ENCODE measurements at regions not wholly inside any gene's neighbourhood (a gene's known extent, or its start where the extent isn't known, plus 50 kb on each side); places are given as distances from the start of the nearest gene placed in this dataset.

GRCh38 chr3:23676093-23676492 is 129.7 kb upstream of the UBE2E1 start:
- TF ChIP-seq, protein P1, sequence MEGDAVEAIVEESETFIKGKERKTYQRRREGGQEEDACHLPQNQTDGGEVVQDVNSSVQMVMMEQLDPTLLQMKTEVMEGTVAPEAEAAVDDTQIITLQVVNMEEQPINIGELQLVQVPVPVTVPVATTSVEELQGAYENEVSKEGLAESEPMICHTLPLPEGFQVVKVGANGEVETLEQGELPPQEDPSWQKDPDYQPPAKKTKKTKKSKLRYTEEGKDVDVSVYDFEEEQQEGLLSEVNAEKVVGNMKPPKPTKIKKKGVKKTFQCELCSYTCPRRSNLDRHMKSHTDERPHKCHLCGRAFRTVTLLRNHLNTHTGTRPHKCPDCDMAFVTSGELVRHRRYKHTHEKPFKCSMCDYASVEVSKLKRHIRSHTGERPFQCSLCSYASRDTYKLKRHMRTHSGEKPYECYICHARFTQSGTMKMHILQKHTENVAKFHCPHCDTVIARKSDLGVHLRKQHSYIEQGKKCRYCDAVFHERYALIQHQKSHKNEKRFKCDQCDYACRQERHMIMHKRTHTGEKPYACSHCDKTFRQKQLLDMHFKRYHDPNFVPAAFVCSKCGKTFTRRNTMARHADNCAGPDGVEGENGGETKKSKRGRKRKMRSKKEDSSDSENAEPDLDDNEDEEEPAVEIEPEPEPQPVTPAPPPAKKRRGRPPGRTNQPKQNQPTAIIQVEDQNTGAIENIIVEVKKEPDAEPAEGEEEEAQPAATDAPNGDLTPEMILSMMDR (IDR thresholded peaks at IDR 0.05; ENCODE audit: borderline replicate concordance, control extremely low read depth, extremely low read depth, insufficient read depth, missing control alignments) = no peak
- in situ Hi-C loops (cut with MboI; ENCODE audit: low sequenced_read_pairs, unreplicated experiment) = no loop called here
- DNase-seq (ENCODE audit: low spot score) = no peak

GRCh38 chr3:23682646-23683045 is 123.1 kb upstream of the UBE2E1 start:
- in situ Hi-C loops (cut with MboI; ENCODE audit: low sequenced_read_pairs, unreplicated experiment) = no loop called here
- TF ChIP-seq, protein P1 (IDR thresholded peaks at IDR 0.05; ENCODE audit: borderline replicate concordance, control extremely low read depth, extremely low read depth, insufficient read depth, missing control alignments) = no peak
- DNase-seq (ENCODE audit: low spot score) = no peak

GRCh38 chr3:23685541-23686258 is 120.1 kb upstream of the UBE2E1 start:
- in situ Hi-C loops (cut with MboI; ENCODE audit: low sequenced_read_pairs, unreplicated experiment) = no loop called here
- no peak for DNase-seq (ENCODE audit: low spot score)

GRCh38 chr3:23686519-23686918 is 119.2 kb upstream of the UBE2E1 start:
- in situ Hi-C loops (cut with MboI; ENCODE audit: low sequenced_read_pairs, unreplicated experiment) = no loop called here
- TF ChIP-seq, protein P1 (IDR thresholded peaks at IDR 0.05; ENCODE audit: borderline replicate concordance, control extremely low read depth, extremely low read depth, insufficient read depth, missing control alignments) = no peak
- DNase-seq (ENCODE audit: low spot score) = no peak

More at GRCh38 chr3:23685541-23686258, 120.1 kb upstream of the UBE2E1 start:
- TF ChIP-seq, protein P1 (IDR thresholded peaks at IDR 0.05; ENCODE audit: borderline replicate concordance, control extremely low read depth, extremely low read depth, insufficient read depth, missing control alignments) = no peak

DNA sequence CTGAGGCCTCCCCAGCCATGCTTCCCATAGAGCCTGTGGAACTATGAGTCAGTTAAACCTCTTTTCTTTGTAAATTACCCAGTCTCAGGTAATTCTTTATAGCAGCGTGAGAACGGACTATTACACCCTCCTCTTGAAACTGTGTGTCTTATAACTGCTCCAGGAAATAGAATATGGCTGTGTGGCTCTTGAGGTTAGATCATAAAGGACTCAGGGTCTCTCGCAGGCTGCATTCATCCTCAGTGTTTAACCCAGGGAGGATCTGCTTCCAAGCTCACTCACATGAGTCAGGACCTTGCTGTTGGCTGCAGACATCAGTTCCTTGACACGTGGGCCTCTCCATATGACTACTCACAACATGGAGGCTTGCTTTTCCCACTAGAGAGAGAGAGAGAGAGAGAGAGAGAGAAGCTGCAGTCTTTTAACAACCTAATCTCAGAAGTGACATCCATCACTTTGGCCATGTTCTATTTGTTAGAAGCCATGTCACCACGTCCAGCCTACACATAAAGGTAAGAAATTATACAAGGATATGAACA is 114.3 kb upstream of the UBE2E1 start:
- TF ChIP-seq, protein P1 (IDR thresholded peaks at IDR 0.05; ENCODE audit: borderline replicate concordance, control extremely low read depth, extremely low read depth, insufficient read depth, missing control alignments) = no peak
- in situ Hi-C loops (cut with MboI; ENCODE audit: low sequenced_read_pairs, unreplicated experiment) = no loop called here
- DNase-seq (ENCODE audit: low spot score) = no peak

GRCh38 chr3:23696842-23697241 is 108.9 kb upstream of the UBE2E1 start:
- no peak for DNase-seq (ENCODE audit: low spot score)
- in situ Hi-C loops (cut with MboI; ENCODE audit: low sequenced_read_pairs, unreplicated experiment) = no loop called here
- TF ChIP-seq, protein P1 (IDR thresholded peaks at IDR 0.05; ENCODE audit: borderline replicate concordance, control extremely low read depth, extremely low read depth, insufficient read depth, missing control alignments) = no peak

All from GM13976 (cell line).